GM23248 (cell line): ENCODE measurements at regions not wholly inside any gene's neighbourhood (a gene's known extent, or its start where the extent isn't known, plus 50 kb on each side); places are given as distances from the start of the nearest gene placed in this dataset.

Source experiments
- EZH2 ChIP-seq: fragments of 200-600 bp; sonication (generic); IDR thresholded peaks from 2 replicates; pipeline ENCODE4 v1.6.1; 2018; ENCODE audit warnings: antibody characterized with exemption, mild to moderate bottlenecking; ENCODE audit not compliant: insufficient read depth, poor library complexity, severe bottlenecking
- EZH2phosphoT487 ChIP-seq: fragments of 200-600 bp; sonication (generic); IDR thresholded peaks from 2 replicates; pipeline ENCODE4 v1.6.1; 2018; ENCODE audit warnings: antibody characterized with exemption, moderate library complexity, mild to moderate bottlenecking, low read depth; ENCODE audit not compliant: insufficient read depth

DNA sequence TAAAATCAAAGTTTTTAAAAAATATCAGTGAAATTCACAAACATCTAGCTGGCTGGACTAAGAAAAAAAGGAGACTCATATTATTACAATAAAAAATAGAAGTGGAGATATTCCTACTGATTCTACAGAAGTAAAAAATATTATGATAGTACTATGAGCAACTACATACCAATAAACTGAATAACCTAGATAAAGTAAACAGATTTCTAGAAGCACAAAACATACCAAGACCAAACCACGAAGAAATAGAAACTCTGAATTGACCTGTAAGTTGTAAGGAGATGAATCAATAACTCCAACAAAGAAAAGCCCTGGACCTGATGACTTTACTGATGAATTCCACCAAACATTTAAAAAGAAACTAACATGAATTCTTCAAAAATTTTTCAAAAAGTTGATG is 867.3 kb downstream of the PCDH18 start:
- TF ChIP-seq EZH2: no peak
- TF ChIP-seq EZH2phosphoT487: no peak
